PC-9 (cell line): ENCODE measurements at regions not wholly inside any gene's neighbourhood (a gene's known extent, or its start where the extent isn't known, plus 50 kb on each side); places are given as distances from the start of the nearest gene placed in this dataset.

Experiments used
- CTCF ChIP-seq: fragments of 200-600 bp; sonication (generic); conservative IDR thresholded peaks from 2 replicates; pipeline ENCODE4 v1.6.1; 2017; ENCODE audit warnings: mixed run types, antibody characterized with exemption, mild to moderate bottlenecking, moderate library complexity
- EZH2 ChIP-seq: fragments of 200-600 bp; sonication (generic); IDR thresholded peaks from 2 replicates; pipeline ENCODE4 v1.8.0; 2017; ENCODE audit warnings: antibody characterized with exemption, low read depth

DNA sequence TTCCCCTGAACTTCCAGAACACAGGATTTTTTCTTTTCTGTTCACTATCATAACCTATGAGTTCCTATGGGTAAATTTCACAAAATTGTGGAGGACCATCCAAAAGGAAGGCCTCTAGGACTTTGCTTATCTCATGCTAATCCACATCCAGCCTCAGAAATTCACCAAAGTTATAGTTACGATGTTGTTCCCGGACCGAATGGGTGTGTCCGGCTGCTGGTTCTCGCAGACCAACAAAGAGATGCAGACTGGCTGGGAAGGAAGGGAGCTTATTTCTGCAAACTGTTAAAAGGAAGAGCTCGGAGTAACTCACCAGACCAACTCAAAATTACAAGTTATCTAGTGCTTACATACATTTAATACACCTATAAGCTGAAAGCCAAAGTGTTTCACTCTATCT lies 882.9 kb upstream of the SPRY2 start:
- TF ChIP-seq CTCF (no peak), EZH2 (no peak)
